K562 (cell line): ENCODE measurements at regions not wholly inside any gene's neighbourhood (a gene's known extent, or its start where the extent isn't known, plus 50 kb on each side); places are given as distances from the start of the nearest gene placed in this dataset.

Experiments
- CREB1 ChIP-seq, 2 experiments: sonication (generic) in 1 of 2; formaldehyde crosslinking in 1 of 2; IDR thresholded peaks; 2 replicates each; pipeline versions ENCODE4 v1.6.1 to v1.8.0; 2012 to 2022; ENCODE audit warnings: inconsistent platforms in 1 of 2, mild to moderate bottlenecking in 1 of 2, missing genetic modification reagents in 1 of 2, moderate library complexity in 1 of 2
- DIDO1 ChIP-seq: fragments of 450-650 bp; IDR thresholded peaks from 2 replicates; pipeline ENCODE4 v1.6.1; 2016; ENCODE audit warnings: low read depth, missing biosample characterization, missing genetic modification characterization
- EP300 ChIP-seq: IDR thresholded peaks from 2 replicates; pipeline ENCODE4 v1.6.1; 2012; ENCODE audit warnings: low read length, improper control_type of control experiment
- ESRRA ChIP-seq: fragments of 450-650 bp; IDR thresholded peaks from 2 replicates; pipeline ENCODE4 v1.6.1; 2014; ENCODE audit warnings: low read depth, mild to moderate bottlenecking, moderate library complexity, borderline replicate concordance
- ESRRB ChIP-seq: fragments of 250-450 bp; sonication (Bioruptor Pico); IDR thresholded peaks from 2 replicates; pipeline ENCODE4 v1.5.0; 2020; ENCODE audit warnings: mild to moderate bottlenecking, moderate library complexity, borderline replicate concordance
- EWSR1 ChIP-seq: fragments of 450-650 bp; IDR thresholded peaks from 2 replicates; pipeline ENCODE4 v1.6.1; 2018; ENCODE audit warnings: borderline replicate concordance, mild to moderate bottlenecking, low read depth, moderate library complexity; ENCODE audit not compliant: partially characterized antibody
- FOXK1 ChIP-seq: sonication (generic); formaldehyde crosslinking; IDR thresholded peaks from 2 replicates; pipeline ENCODE4 v1.8.0; 2022; ENCODE audit warnings: missing genetic modification reagents, mild to moderate bottlenecking, borderline replicate concordance
- HES1 ChIP-seq: fragments of 450-650 bp; IDR thresholded peaks from 2 replicates; pipeline ENCODE4 v1.6.1; 2016; ENCODE audit warnings: low read depth, mild to moderate bottlenecking, moderate library complexity
- NRF1 ChIP-seq, 2 experiments: fragments of 450-650 bp; IDR thresholded peaks in 1 of 2; conservative IDR thresholded peaks in 1 of 2; 2 replicates each; pipeline ENCODE4 v1.6.1; 2014; ENCODE audit warnings: mild to moderate bottlenecking in 2 of 2
- RBBP5 ChIP-seq: fragments of 200-600 bp; sonication (generic); IDR thresholded peaks from 2 replicates; pipeline ENCODE4 v1.6.1; 2012; ENCODE audit warnings: borderline replicate concordance, mild to moderate bottlenecking, low read length, control low read depth, inconsistent platforms; ENCODE audit not compliant: insufficient read depth, poor library complexity, severe bottlenecking
- RBM25 ChIP-seq: fragments of 200-400 bp; formaldehyde crosslinking; IDR thresholded peaks from 2 replicates; pipeline ENCODE4 v1.6.1; 2018; ENCODE audit warnings: low read length, low read depth, moderate library complexity; ENCODE audit not compliant: severe bottlenecking
- SMARCA5 ChIP-seq: fragments of 450-650 bp; IDR thresholded peaks from 2 replicates; pipeline ENCODE4 v1.6.1; 2016
- SMC3 ChIP-seq: conservative IDR thresholded peaks from 2 replicates; pipeline ENCODE4 v1.6.1; 2011; ENCODE audit warnings: low read depth, low read length, improper control_type of control experiment; ENCODE audit not compliant: insufficient read depth
- TARDBP ChIP-seq: fragments of 450-650 bp; IDR thresholded peaks from 2 replicates; pipeline ENCODE4 v1.6.1; 2016
- TCF7 ChIP-seq: sonication (generic); IDR thresholded peaks from 2 replicates; pipeline ENCODE4 v1.6.1; 2016; ENCODE audit warnings: antibody characterized with exemption, borderline replicate concordance
- ZBTB40 ChIP-seq, 2 experiments: fragments of 450-650 bp in 1 of 2; sonication (generic) in 1 of 2; formaldehyde crosslinking in 1 of 2; IDR thresholded peaks; 2 replicates each; pipeline versions ENCODE4 v1.7.1 to v1.9.0; 2016 to 2022; ENCODE audit warnings: inconsistent platforms in 1 of 2, mild to moderate bottlenecking in 1 of 2, missing genetic modification reagents in 1 of 2
- ZC3H8 ChIP-seq: fragments of 450-650 bp; IDR thresholded peaks from 2 replicates; pipeline ENCODE4 v1.6.1; 2017

GRCh38 chr6:154675602-154676088 is 57.6 kb upstream of the SCAF8 start (continued):
- TF ChIP-seq RBBP5 = no peak
- TF ChIP-seq CREB1 (IDR thresholded peaks at IDR 0.05) = 0 out of 2 replicates have a peak, but pooled peaks have one; percentile 34
- TF ChIP-seq CREB1 (CRISPR knock-in tag; IDR thresholded peaks at IDR 0.05) = peak; percentile 39; the same call in 1 of the 2 replicates
- no peak for TF ChIP-seq FOXK1 (CRISPR knock-in tag)
- TF ChIP-seq ESRRA = 0 out of 2 replicates have a peak, but pooled peaks have one; percentile 43
- TF ChIP-seq EP300 = peak; percentile 35; the same call in 1 of the 2 replicates
- peak; percentile 100 for TF ChIP-seq SMC3
- no peak for TF ChIP-seq ESRRB (CRISPR knock-in tag)
- TF ChIP-seq HES1 = no peak
- TF ChIP-seq TCF7 = no peak
- TF ChIP-seq TARDBP = no peak
- no peak for TF ChIP-seq DIDO1
- no peak for TF ChIP-seq EWSR1
- TF ChIP-seq NRF1 (conservative IDR thresholded peaks at IDR 0.05 in 1 of 2, IDR thresholded peaks at IDR 0.05 in 1 of 2) = no peak
- no peak for TF ChIP-seq ZBTB40 (IDR thresholded peaks at IDR 0.05)
- TF ChIP-seq ZBTB40 (CRISPR knock-in tag; IDR thresholded peaks at IDR 0.05) = no peak
- no peak for TF ChIP-seq ZC3H8
- TF ChIP-seq SMARCA5 = no peak
- no peak for TF ChIP-seq RBM25
